GM19025 (cell line): ENCODE measurements at regions not wholly inside any gene's neighbourhood (a gene's known extent, or its start where the extent isn't known, plus 50 kb on each side); places are given as distances from the start of the nearest gene placed in this dataset.

Experiments used
- ATAC-seq: cut with Tn5 transposase; IDR thresholded peaks from one replicate; pipeline ENCODE4 v1.9.1; 2021; ENCODE audit warnings: mild to moderate bottlenecking, low read depth, moderate library complexity; ENCODE audit not compliant: unreplicated experiment

- ATAC-seq = no peak
Observed at GRCh38 chr6:22455378-22455777, 114.0 kb upstream of the HDGFL1 start.

- no peak for ATAC-seq
Observed at GRCh38 chr6:22457996-22458395, 111.4 kb upstream of the HDGFL1 start.

- ATAC-seq = no peak
Observed at GRCh38 chr6:22466665-22467245, 102.6 kb upstream of the HDGFL1 start.

- ATAC-seq = no peak
Observed at GRCh38 chr6:22467645-22468044, 101.7 kb upstream of the HDGFL1 start.

- no peak for ATAC-seq
Observed at GRCh38 chr6:22468256-22468965, 101.0 kb upstream of the HDGFL1 start.

GRCh38 chr6:22470454-22471131 is 98.8 kb upstream of the HDGFL1 start:
- ATAC-seq = no peak

- no peak for ATAC-seq
Observed at GRCh38 chr6:22471132-22471690, 98.2 kb upstream of the HDGFL1 start.

GRCh38 chr6:22471746-22472145 is 97.6 kb upstream of the HDGFL1 start:
- no peak for ATAC-seq

- ATAC-seq = no peak
Observed at GRCh38 chr6:22473991-22474682, 95.2 kb upstream of the HDGFL1 start.

- no peak for ATAC-seq
Observed at GRCh38 chr6:22476811-22477390, 92.5 kb upstream of the HDGFL1 start.

- ATAC-seq = no peak
Observed at GRCh38 chr6:22497276-22497675, 72.1 kb upstream of the HDGFL1 start.

GRCh38 chr6:22499815-22500214 is 69.6 kb upstream of the HDGFL1 start:
- ATAC-seq = no peak

- no peak for ATAC-seq
Observed at GRCh38 chr6:22506496-22506895, 62.9 kb upstream of the HDGFL1 start.

GRCh38 chr6:22512686-22513427 is 56.5 kb upstream of the HDGFL1 start:
- no peak for ATAC-seq

- ATAC-seq = no peak
Observed at GRCh38 chr6:22513667-22514066, 55.7 kb upstream of the HDGFL1 start.

GRCh38 chr6:22519237-22519636 is 50.1 kb upstream of the HDGFL1 start:
- ATAC-seq = no peak
